HCEC 1CT (cell line): ENCODE measurements at regions not wholly inside any gene's neighbourhood (a gene's known extent, or its start where the extent isn't known, plus 50 kb on each side); places are given as distances from the start of the nearest gene placed in this dataset.

Experiments
- DNase-seq: peaks from one replicate; pipeline ENCODE4 v3.0.0-alpha.2; 2017

GRCh38 chr12:27180906-27181505 lies 63.1 kb upstream of the STK38L start:
- DNase-seq, result peak; percentile 25

DNA sequence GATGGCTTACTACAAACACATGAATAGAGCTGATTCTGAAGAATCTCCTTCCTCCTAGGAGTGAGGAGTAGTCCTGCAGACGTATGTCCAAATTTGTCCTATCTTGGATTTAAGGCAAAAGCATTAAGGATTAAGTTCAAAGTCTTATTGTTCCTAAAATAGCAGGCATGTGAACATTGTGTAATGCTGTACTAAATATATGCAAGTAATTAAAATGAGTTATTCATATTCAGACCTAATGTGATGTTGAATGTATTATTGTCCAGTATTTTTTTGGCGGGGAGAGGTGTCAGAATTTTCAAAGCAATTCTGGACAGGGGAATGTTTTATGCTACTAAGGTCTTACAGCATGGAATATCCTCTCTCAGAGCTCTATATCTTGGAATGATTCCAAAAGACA lies 60.7 kb upstream of the STK38L start:
- DNase-seq, result no peak

- peak; percentile 78 for DNase-seq
Observed at GRCh38 chr12:27185234-27186021, 58.7 kb upstream of the STK38L start.

DNA sequence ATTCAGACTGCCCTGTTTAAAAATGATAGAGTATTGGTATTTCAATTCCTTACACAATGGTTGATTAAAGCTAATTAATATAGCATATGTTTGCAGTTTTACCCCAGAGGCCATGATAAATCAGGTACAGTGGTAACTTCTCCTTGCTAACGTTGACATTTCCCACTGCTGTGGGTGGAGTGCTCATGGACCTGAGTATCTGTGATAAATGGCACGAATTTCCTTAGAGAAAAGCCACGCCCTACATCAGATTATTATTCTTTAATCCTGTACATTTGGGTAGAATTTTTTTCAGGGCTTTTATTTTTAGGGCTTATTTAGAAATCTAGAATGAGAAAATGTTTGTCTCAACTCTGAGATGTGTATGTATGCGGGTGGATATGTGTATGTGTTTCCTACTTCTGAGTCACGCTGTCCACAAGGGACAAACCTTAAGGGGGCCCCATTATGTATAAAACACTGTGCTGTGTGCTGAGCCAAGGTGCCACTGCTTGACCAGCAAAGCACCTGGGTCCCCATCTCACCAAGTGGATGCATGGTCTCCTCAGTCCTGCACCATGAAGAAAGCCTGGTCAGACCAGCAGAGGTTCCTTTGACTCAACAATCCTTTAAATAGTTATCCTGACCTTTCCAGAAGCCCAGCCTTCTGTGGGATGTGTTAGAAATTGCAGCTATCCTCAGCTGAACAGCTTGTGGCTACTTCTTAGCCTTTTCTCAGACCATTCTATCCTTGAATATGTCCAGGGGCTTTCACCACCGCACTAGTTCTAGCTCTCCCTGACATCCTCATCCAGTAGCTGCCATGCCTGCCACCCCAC lies 57.9 kb upstream of the STK38L start:
- DNase-seq, result peak; percentile 42

- DNase-seq, result no peak
Observed at GRCh38 chr12:27187697-27188096, 56.4 kb upstream of the STK38L start.

- peak; percentile 17 for DNase-seq
Observed at GRCh38 chr12:27190761-27191160, 53.3 kb upstream of the STK38L start.

DNA sequence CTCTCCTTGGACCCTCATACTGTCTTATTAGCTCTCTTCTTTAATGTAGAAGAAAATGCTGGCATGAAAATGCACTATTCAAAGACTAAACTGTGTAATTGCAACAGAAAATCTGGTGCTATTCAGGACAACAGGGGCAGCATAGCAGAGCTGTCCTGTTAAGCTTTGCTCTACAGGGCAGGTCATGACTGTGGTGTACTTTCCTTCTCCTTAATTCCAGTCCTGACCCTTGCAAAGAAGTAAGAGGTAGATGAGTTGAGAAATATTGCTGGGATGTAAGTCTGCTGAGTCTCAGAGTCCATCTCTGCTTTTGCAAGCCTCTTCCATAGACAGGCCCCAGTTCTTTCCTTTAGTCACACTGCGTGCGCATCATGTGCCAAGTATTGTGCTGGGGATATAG lies 52.6 kb upstream of the STK38L start:
- no peak for DNase-seq

GRCh38 chr12:27192118-27192802 lies 51.8 kb upstream of the STK38L start:
- DNase-seq, result no peak

DNA sequence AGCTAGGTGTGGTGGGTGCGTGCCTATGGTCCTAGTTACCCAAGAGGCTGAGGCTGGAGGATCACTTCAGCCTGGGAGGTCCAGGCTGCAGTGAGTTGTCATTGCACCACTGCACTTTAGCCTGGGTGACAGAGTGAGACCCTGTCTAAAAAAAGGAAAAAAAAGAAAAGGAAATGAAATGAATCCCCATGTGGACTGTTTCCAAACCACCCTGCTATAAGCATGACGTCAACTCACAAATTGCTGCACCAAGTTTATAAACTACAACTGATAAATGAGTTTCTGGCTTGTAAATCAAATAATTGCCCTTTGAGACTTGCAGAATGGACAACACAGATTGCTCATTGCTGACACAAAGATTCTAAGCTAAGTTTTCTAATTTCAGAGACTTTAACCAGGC lies 51.0 kb upstream of the STK38L start:
- peak; percentile 87 for DNase-seq

- DNase-seq, result peak; percentile 95
Observed at GRCh38 chr12:27193854-27194544, 50.1 kb upstream of the STK38L start.
